NT2/D1 (cell line): ENCODE measurements at regions not wholly inside any gene's neighbourhood (a gene's known extent, or its start where the extent isn't known, plus 50 kb on each side); places are given as distances from the start of the nearest gene placed in this dataset.

Experiments
- SUZ12 ChIP-seq: IDR thresholded peaks from 2 replicates; pipeline ENCODE4 v1.6.1; 2011; ENCODE audit not compliant: insufficient read length, insufficient read depth; ENCODE audit errors: extremely low read depth
- ZNF274 ChIP-seq: IDR thresholded peaks from 2 replicates; pipeline ENCODE4 v1.6.1; 2011; ENCODE audit warnings: mild to moderate bottlenecking, low read depth, low read length

- no peak for TF ChIP-seq SUZ12
- no peak for TF ChIP-seq ZNF274
Measured at GRCh38 chr10:4239186-4239585, 454.2 kb upstream of the KLF6 start.
